SH-SY5Y (cell line): ENCODE measurements at regions not wholly inside any gene's neighbourhood (a gene's known extent, or its start where the extent isn't known, plus 50 kb on each side); places are given as distances from the start of the nearest gene placed in this dataset.

Experiments used
- GATA2 ChIP-seq: IDR thresholded peaks from 2 replicates; pipeline ENCODE4 v1.6.1; 2011; ENCODE audit warnings: mild to moderate bottlenecking, low read depth, low read length
- GATA3 ChIP-seq: IDR thresholded peaks from 2 replicates; pipeline ENCODE4 v1.6.1; 2011; ENCODE audit warnings: low read depth, mild to moderate bottlenecking, low read length, moderate library complexity

- no peak for TF ChIP-seq GATA2
- TF ChIP-seq GATA3, result no peak
These were observed 186.7 kb upstream of the CST7 start for GRCh38 chr20:24762371-24762770.
